ENCODE measurements at regions not wholly inside any gene's neighbourhood (a gene's known extent, or its start where the extent isn't known, plus 50 kb on each side); places are given as distances from the start of the nearest gene placed in this dataset.

DNA sequence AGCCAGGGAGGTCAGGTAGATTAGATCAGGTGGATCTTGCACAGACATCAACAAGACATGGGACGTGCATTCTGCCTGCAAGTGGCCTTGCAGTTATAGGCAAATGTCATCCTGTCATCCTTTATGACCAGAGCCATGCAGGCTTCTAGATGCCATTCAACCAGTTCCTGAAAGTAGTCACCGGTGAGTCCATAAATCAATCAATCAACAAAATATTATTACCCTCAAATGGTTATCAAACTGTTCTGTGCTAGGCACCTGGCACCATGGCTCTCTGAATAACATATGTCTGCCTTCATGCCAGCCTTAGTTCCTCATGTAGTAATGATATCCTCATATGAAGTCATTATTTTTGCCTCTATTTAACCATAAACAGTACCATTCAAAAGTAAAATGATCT, 146.9 kb downstream of the TOMM20 start:
- no peak overlapping the region for H3K4me3 ChIP-seq (ENCODE audit: low read depth, low read length, poor library complexity, severe bottlenecking)

DNA sequence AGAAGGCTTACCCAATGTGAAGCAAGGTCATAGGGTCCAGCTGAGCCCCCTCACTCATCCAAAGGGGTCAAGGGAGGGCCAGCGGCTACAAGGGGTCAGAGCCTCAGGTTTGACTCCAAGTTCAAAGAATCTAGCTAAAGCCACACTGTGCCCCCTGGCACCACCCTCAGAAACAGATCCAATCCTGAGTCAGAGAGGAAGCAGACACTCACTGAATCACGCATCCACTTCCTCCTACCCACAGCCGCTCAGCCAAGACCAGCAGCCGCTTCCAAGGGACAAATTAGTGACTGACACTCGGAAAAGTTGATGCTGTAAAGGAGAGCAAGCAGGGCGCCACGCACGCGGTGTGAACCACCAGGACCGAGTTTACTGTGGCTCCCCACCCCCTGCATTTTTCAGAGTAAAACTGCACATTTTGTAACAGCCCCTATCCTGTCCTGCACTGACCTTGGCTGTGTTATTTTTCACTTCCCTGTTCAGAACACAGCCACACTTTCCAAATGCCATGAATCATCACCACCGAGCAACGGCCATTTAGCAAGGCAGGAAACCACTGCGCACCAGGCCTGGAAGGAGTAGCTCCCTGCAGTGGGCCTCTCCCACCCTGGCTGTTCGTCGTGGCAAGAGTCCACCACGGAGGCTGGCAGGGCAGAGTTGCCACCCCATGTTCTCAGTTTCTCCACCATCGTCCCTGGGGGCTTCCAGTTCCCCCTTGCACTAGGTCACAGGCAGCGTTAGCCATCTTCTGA, 147.8 kb downstream of the TOMM20 start:
- Histone ChIP-seq H3K36me3 (ENCODE audit: insufficient read depth, low read length) (no peaks in the 10 kb centered on the region), H3K4me2 (ENCODE audit: low read length) (peak overlapping the region; percentile 62), H3K27me3 (ENCODE audit: insufficient read depth, low read length) (no peaks in the 10 kb centered on the region), H3K79me2 (ENCODE audit: insufficient read depth, low read length) (no peaks in the 10 kb centered on the region), H2AFZ (ENCODE audit: low read length) (no peak overlapping the region), H3K9me3 (ENCODE audit: low read length) (no peaks in the 10 kb centered on the region), H3K4me3 (ENCODE audit: low read depth, low read length, poor library complexity, severe bottlenecking) (peak overlapping the region; percentile 10), H3K4me1 (ENCODE audit: insufficient read depth, low read length, severe bottlenecking) (peaks cover 69% of the 10 kb centered on the region), H3K9ac (ENCODE audit: low read length) (peak overlapping the region; percentile 62), H3K27ac (ENCODE audit: low read depth, low read length, poor library complexity, severe bottlenecking) (peak overlapping the region; percentile 94), H4K20me1 (ENCODE audit: insufficient read depth, low read length) (no peaks in the 10 kb centered on the region), H3F3A (ENCODE audit: insufficient read depth, low read length) (peaks cover 5% of the 10 kb centered on the region; the same call in 1 of the 2 replicates), H3K9me2 (ENCODE audit: low read depth, low read length) (no peaks in the 10 kb centered on the region)
- TF ChIP-seq, protein P1, sequence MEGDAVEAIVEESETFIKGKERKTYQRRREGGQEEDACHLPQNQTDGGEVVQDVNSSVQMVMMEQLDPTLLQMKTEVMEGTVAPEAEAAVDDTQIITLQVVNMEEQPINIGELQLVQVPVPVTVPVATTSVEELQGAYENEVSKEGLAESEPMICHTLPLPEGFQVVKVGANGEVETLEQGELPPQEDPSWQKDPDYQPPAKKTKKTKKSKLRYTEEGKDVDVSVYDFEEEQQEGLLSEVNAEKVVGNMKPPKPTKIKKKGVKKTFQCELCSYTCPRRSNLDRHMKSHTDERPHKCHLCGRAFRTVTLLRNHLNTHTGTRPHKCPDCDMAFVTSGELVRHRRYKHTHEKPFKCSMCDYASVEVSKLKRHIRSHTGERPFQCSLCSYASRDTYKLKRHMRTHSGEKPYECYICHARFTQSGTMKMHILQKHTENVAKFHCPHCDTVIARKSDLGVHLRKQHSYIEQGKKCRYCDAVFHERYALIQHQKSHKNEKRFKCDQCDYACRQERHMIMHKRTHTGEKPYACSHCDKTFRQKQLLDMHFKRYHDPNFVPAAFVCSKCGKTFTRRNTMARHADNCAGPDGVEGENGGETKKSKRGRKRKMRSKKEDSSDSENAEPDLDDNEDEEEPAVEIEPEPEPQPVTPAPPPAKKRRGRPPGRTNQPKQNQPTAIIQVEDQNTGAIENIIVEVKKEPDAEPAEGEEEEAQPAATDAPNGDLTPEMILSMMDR (IDR thresholded peaks at IDR 0.05; ENCODE audit: low read length) = no peak
- no peak for TF ChIP-seq EZH2 (IDR thresholded peaks at IDR 0.05; ENCODE audit: borderline replicate concordance, low read length)

More for the DNA sequence above, 146.9 kb downstream of the TOMM20 start:
- Histone ChIP-seq H3K27me3 (ENCODE audit: insufficient read depth, low read length) (no peaks in the 10 kb centered on the region), H3K4me2 (ENCODE audit: low read length) (no peak overlapping the region), H3K36me3 (ENCODE audit: insufficient read depth, low read length) (no peaks in the 10 kb centered on the region), H3K9me2 (ENCODE audit: low read depth, low read length) (no peaks in the 10 kb centered on the region), H2AFZ (ENCODE audit: low read length) (no peak overlapping the region), H3K9ac (ENCODE audit: low read length) (no peak overlapping the region), H3K27ac (ENCODE audit: low read depth, low read length, poor library complexity, severe bottlenecking) (peak overlapping the region; percentile 94), H4K20me1 (ENCODE audit: insufficient read depth, low read length) (no peaks in the 10 kb centered on the region), H3F3A (ENCODE audit: insufficient read depth, low read length) (peaks cover 5% of the 10 kb centered on the region; the same call in 1 of the 2 replicates), H3K9me3 (ENCODE audit: low read length) (no peaks in the 10 kb centered on the region), H3K79me2 (ENCODE audit: insufficient read depth, low read length) (no peaks in the 10 kb centered on the region), H3K4me1 (ENCODE audit: insufficient read depth, low read length, severe bottlenecking) (peaks cover 71% of the 10 kb centered on the region)
- TF ChIP-seq EZH2 (IDR thresholded peaks at IDR 0.05; ENCODE audit: borderline replicate concordance, low read length) = no peak
- TF ChIP-seq, protein P1 (IDR thresholded peaks at IDR 0.05; ENCODE audit: low read length) = no peak

DNA sequence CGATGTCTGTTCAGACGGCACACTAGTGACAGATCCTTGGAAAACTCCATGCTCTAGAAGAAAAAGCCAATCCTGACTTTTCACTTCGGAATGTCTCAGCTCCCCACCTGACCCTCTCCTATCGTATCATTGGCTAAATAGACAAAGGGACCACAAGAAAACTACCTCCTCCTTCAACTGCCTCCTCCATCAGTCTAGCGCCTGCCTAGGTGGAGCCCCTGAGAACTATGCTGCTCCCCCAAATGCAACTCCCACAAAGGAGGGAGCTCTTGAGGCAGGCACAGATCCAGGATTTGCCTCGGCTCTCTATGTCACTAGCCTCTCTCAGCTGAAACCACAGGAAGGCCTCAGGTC, 148.4 kb downstream of the TOMM20 start:
- Histone ChIP-seq H3K9me2 (ENCODE audit: low read depth, low read length) (no peaks in the 10 kb centered on the region), H3K4me1 (ENCODE audit: insufficient read depth, low read length, severe bottlenecking) (peaks cover 68% of the 10 kb centered on the region), H4K20me1 (ENCODE audit: insufficient read depth, low read length) (no peaks in the 10 kb centered on the region), H3K9ac (ENCODE audit: low read length) (peak overlapping the region; percentile 62), H2AFZ (ENCODE audit: low read length) (no peak overlapping the region), H3K27ac (ENCODE audit: low read depth, low read length, poor library complexity, severe bottlenecking) (peak overlapping the region; percentile 94), H3K4me2 (ENCODE audit: low read length) (peak overlapping the region; percentile 62), H3K79me2 (ENCODE audit: insufficient read depth, low read length) (no peaks in the 10 kb centered on the region), H3K4me3 (ENCODE audit: low read depth, low read length, poor library complexity, severe bottlenecking) (peak overlapping the region; percentile 10), H3K36me3 (ENCODE audit: insufficient read depth, low read length) (no peaks in the 10 kb centered on the region), H3K27me3 (ENCODE audit: insufficient read depth, low read length) (no peaks in the 10 kb centered on the region), H3K9me3 (ENCODE audit: low read length) (no peaks in the 10 kb centered on the region), H3F3A (ENCODE audit: insufficient read depth, low read length) (peaks cover 5% of the 10 kb centered on the region; the same call in 1 of the 2 replicates)
- TF ChIP-seq, protein P1 (IDR thresholded peaks at IDR 0.05; ENCODE audit: low read length) = no peak
- TF ChIP-seq EZH2 (IDR thresholded peaks at IDR 0.05; ENCODE audit: borderline replicate concordance, low read length) = no peak
